ENCODE measurements at regions not wholly inside any gene's neighbourhood (a gene's known extent, or its start where the extent isn't known, plus 50 kb on each side); places are given as distances from the start of the nearest gene placed in this dataset.

GRCh38 chr1:192958871-192959270 lies 100.3 kb downstream of the UCHL5 start:
- no peak for TF ChIP-seq CTCF (IDR thresholded peaks at IDR 0.05; ENCODE audit: unreplicated experiment)
- CTCF ChIA-PET: no interaction called here
- H3K27ac Mint-ChIP-seq (ENCODE audit: unreplicated experiment): no peak overlapping the region
- no peaks in the 10 kb centered on the region for H3K9me3 Mint-ChIP-seq (ENCODE audit: low read depth, unreplicated experiment)
- no TSS peak for BruUV-seq (replicated peaks)
- DNase-seq: no peak
- no peaks in the 10 kb centered on the region for H3K27me3 Mint-ChIP-seq (ENCODE audit: unreplicated experiment)
- no peaks in the 10 kb centered on the region for H3K4me1 Mint-ChIP-seq (ENCODE audit: low read depth, unreplicated experiment)
- no peak overlapping the region for H3K4me3 Mint-ChIP-seq (ENCODE audit: low read depth, unreplicated experiment)
- H3K36me3 Mint-ChIP-seq (ENCODE audit: insufficient read depth, unreplicated experiment): no peaks in the 10 kb centered on the region
- intact Hi-C loops (cut with micrococcal nuclease; ENCODE audit: unreplicated experiment): loop anchor here (5.0 kb wide), 1 partner anchor 278 kb away; no protein-coding TSS in a partner anchor

- Mint-ChIP-seq H3K9me3 (ENCODE audit: low read depth, unreplicated experiment) (no peaks in the 10 kb centered on the region), H3K36me3 (ENCODE audit: insufficient read depth, unreplicated experiment) (no peaks in the 10 kb centered on the region), H3K27ac (ENCODE audit: unreplicated experiment) (no peak overlapping the region), H3K4me1 (ENCODE audit: low read depth, unreplicated experiment) (no peaks in the 10 kb centered on the region), H3K4me3 (ENCODE audit: low read depth, unreplicated experiment) (no peak overlapping the region), H3K27me3 (ENCODE audit: unreplicated experiment) (no peaks in the 10 kb centered on the region)
- no peak for TF ChIP-seq CTCF (IDR thresholded peaks at IDR 0.05; ENCODE audit: unreplicated experiment)
- no peak for DNase-seq
- no TSS peak for BruUV-seq (replicated peaks)
- intact Hi-C loops (cut with micrococcal nuclease; ENCODE audit: unreplicated experiment): loop anchor here (5.0 kb wide), 1 partner anchor 278 kb away; no protein-coding TSS in a partner anchor
- CTCF ChIA-PET: no interaction called here
Observed at GRCh38 chr1:192959657-192960186, 99.4 kb downstream of the UCHL5 start.
